T-cell (primary cell): ENCODE measurements at regions not wholly inside any gene's neighbourhood (a gene's known extent, or its start where the extent isn't known, plus 50 kb on each side); places are given as distances from the start of the nearest gene placed in this dataset.

Source experiments
- ATAC-seq, 4 experiments: fragments of 200-7000 bp in 3 of 4; fragments of 150-1000 bp in 1 of 4; cut with Tn5 transposase; replicated peaks in 1 of 4; 1 replicate in 3 of 4; 2 replicates in 1 of 4; pipeline ENCODE4 v1.10.0; 2021; ENCODE audit warnings: moderate library complexity in 3 of 4, mild to moderate bottlenecking in 2 of 4, moderate number of reproducible peaks in 1 of 4
- CTCF ChIA-PET, 2 donors: fragments of 300-600 bp; sonication (Branson Sonifier 250); formaldehyde crosslinking; loops; one replicate each; lab custom pipeline; 2022; ENCODE audit warnings: antibody characterized with exemption in 2 of 2; lab: Charles Lee
- POLR2A ChIA-PET, 2 donors: fragments of 300-600 bp; sonication (Branson Sonifier 250); formaldehyde crosslinking; loops; one replicate each; lab custom pipeline; 2022; ENCODE audit warnings: antibody characterized with exemption in 2 of 2; lab: Charles Lee
- DNase-seq, 35 experiments: peaks; one replicate each; pipeline versions ENCODE4 v3.0.0 to v3.0.0-alpha.2; 2013 to 2023
- H3K27ac ChIP-seq: one replicate; pipeline ENCODE4 v1.5.1; 2013; ENCODE audit warnings: low read length
- H3K27me3 ChIP-seq, 2 experiments: replicated peaks in 1 of 2; 1 replicate in 1 of 2; 2 replicates in 1 of 2; pipeline versions ENCODE4 v1.6.1 to v1.7.0; 2013; ENCODE audit warnings: low read length in 1 of 2, mixed read lengths in 1 of 2; ENCODE audit not compliant: control insufficient read depth in 2 of 2, insufficient read depth in 2 of 2; ENCODE audit errors: extremely low read depth in 1 of 2
- H3K36me3 ChIP-seq, 2 donors: 1 replicate in 1 of 2; 2 replicates in 1 of 2; pipeline versions ENCODE4 v1.6.1 to v1.7.0; 2013; ENCODE audit warnings: low read length in 1 of 2; ENCODE audit not compliant: control insufficient read depth in 2 of 2, insufficient read depth in 1 of 2; ENCODE audit errors: extremely low read depth in 1 of 2
- H3K4me1 ChIP-seq, 2 experiments: 1 replicate in 1 of 2; 2 replicates in 1 of 2; pipeline versions ENCODE4 v1.6.1 to v1.7.0; 2013; ENCODE audit warnings: low read length in 2 of 2, mixed read lengths in 1 of 2; ENCODE audit not compliant: insufficient read depth in 2 of 2, control insufficient read depth in 1 of 2; ENCODE audit errors: extremely low read depth in 1 of 2
- H3K4me3 ChIP-seq, 2 donors: 1 replicate in 1 of 2; 2 replicates in 1 of 2; pipeline versions ENCODE4 v1.5.1 to v1.7.0; 2013; ENCODE audit warnings: mild to moderate bottlenecking in 2 of 2, low read length in 1 of 2, moderate library complexity in 1 of 2; ENCODE audit not compliant: control insufficient read depth in 1 of 2; ENCODE audit errors: extremely low read depth in 1 of 2
- H3K9me3 ChIP-seq: 2 replicates; pipeline ENCODE4 v1.7.0; 2013
- H3K27ac Mint-ChIP-seq, 2 donors: one replicate each; pipeline ENCODE4 v1.8.0; 2020 to 2021; ENCODE audit warnings: mild to moderate bottlenecking in 2 of 2, mixed read lengths in 2 of 2
- H3K27me3 Mint-ChIP-seq, 2 donors: one replicate each; pipeline ENCODE4 v1.8.0; 2021 to 2022; ENCODE audit warnings: mixed read lengths in 2 of 2
- H3K36me3 Mint-ChIP-seq: one replicate; pipeline ENCODE4 v1.8.0; 2021; ENCODE audit warnings: mixed read lengths
- H3K4me1 Mint-ChIP-seq, 3 donors: one replicate each; pipeline ENCODE4 v1.8.0; 2020 to 2022; ENCODE audit warnings: mixed read lengths in 3 of 3, mild to moderate bottlenecking in 1 of 3
- H3K4me3 Mint-ChIP-seq, 3 donors: one replicate each; pipeline ENCODE4 v1.8.0; 2020 to 2022; ENCODE audit warnings: mild to moderate bottlenecking in 3 of 3, mixed read lengths in 3 of 3, moderate library complexity in 3 of 3
- H3K9me3 Mint-ChIP-seq, 3 donors: one replicate each; pipeline ENCODE4 v1.8.0; 2020 to 2022; ENCODE audit warnings: mixed read lengths in 3 of 3
- WGBS: methylation state at CpG from one replicate; pipeline ENCODE4 v1.1.5; 2013; ENCODE audit warnings: missing lambda C conversion rate; ENCODE audit not compliant: insufficient coverage; 5-methylcytosine and 5-hydroxymethylcytosine counted together

DNA sequence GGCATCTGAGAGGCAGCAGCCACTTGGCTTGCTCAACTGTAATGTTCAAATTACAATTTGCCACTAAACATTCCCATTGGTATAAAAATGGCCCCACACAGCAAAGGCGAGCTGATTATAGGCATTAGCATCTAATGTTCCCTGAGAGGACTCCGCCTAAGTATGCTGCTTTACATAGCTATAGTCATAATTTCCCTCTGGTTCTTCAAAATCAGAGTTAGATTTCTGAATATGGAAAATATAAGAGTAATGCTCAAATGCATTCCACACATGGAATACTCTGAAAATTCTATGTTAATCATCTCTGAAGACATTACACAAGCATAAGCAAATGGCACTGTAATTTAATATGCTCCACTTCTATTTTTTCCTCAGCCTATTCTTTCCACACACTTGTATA lies 83.7 kb upstream of the BTG1 start:
- no peaks in the 10 kb centered on the region for H3K27me3 ChIP-seq
- Mint-ChIP-seq H3K9me3 (no peaks in the 10 kb centered on the region), H3K27ac (no peak overlapping the region), H3K36me3 (no peaks in the 10 kb centered on the region), H3K27me3 (no peaks in the 10 kb centered on the region), H3K4me1 (peaks cover 14 to 20% (median 19%) of the 10 kb centered on the region in 3 donors), H3K4me3 (no peak overlapping the region)
- H3K36me3 ChIP-seq: no peaks in the 10 kb centered on the region
- ATAC-seq (no peak), DNase-seq (no peak)
- no peaks in the 10 kb centered on the region for H3K9me3 ChIP-seq
- ChIA-PET CTCF (no interaction called here), POLR2A (interaction anchor here in 1 of 2 donors (0.6 kb wide), 1 partner anchor 395 kb away, joined by 3 read pairs; no protein-coding TSS in a partner anchor)
- no CpG with 5 or more reads among the region's 2 CpGs for WGBS
- H3K27ac ChIP-seq: no peak overlapping the region
- peaks cover 2 to 13% of the 10 kb centered on the region in 2 experiments for H3K4me1 ChIP-seq
- H3K4me3 ChIP-seq: no peak overlapping the region

DNA sequence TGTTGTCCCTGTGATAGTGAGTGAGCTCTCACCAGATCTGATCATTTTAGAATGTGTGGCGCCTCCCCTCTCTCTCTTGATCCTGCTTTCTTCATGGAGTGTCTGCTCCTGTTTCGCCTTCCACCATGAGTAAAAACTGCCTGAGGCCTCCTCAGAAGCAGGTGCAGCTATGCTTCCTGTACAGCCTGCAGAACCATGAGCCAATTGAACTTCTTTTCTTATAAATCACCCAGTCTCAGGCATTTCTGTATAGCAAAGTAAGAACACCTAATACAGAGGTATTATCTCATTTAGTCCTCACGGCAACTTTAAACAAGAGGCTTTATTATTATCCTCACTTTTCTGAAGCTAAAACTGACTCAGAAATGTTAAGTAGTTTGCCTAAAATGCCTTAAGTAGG lies 81.3 kb upstream of the BTG1 start:
- CTCF ChIA-PET: no interaction called here

DNA sequence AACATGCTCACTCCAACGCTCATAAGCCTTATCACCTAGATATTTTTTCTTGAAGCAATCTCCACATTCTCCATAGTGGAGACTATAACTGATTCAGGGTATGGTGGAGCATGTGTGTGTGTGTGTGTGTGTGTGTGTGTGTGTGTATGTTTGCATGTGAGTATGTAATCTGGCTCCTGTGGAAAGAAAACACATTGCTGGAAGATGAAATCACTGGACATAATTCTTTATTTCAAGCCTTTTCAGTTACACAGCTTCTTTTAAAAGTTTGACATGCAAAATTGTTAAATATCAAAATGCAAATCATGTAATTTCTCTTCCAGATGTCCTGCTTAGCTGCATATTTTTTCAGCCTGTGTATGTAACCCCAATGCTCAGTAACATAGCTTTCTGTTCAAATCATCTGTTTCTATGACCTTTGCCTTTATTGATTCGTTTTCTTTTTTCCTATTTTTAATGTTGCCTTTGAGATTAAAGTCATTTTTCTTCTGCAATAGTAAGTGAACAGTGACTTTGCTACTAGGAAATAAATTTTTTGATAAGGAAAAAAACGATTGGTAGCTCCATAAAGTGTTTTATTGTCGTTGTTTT lies 80.5 kb upstream of the BTG1 start:
- Mint-ChIP-seq H3K27ac (no peak overlapping the region), H3K36me3 (no peaks in the 10 kb centered on the region), H3K4me3 (no peak overlapping the region), H3K4me1 (peaks cover 0 to 5% (median 2%) of the 10 kb centered on the region in 3 donors), H3K9me3 (no peaks in the 10 kb centered on the region), H3K27me3 (no peaks in the 10 kb centered on the region)
- Histone ChIP-seq H3K27ac (no peak overlapping the region), H3K4me1 (no peaks in the 10 kb centered on the region), H3K36me3 (no peaks in the 10 kb centered on the region), H3K4me3 (no peak overlapping the region), H3K27me3 (no peaks in the 10 kb centered on the region), H3K9me3 (no peaks in the 10 kb centered on the region)
- ATAC-seq: no peak
- WGBS: no CpG with 5 or more reads among the region's 4 CpGs
- no peak for DNase-seq
- CTCF ChIA-PET: no interaction called here
- POLR2A ChIA-PET: interaction anchor here in 1 of 2 donors (0.6 to 0.7 kb wide), 5 partner anchors 13 to 500 kb away, joined by 3 to 5 read pairs (median 4); partner anchors contain the start of gene BTG1

More for the DNA sequence above, 81.3 kb upstream of the BTG1 start:
- no peaks in the 10 kb centered on the region for H3K4me1 ChIP-seq
- Mint-ChIP-seq H3K9me3 (no peaks in the 10 kb centered on the region), H3K4me3 (no peak overlapping the region), H3K27ac (no peak overlapping the region), H3K27me3 (no peaks in the 10 kb centered on the region), H3K36me3 (no peaks in the 10 kb centered on the region), H3K4me1 (peaks cover 2 to 5% (median 2%) of the 10 kb centered on the region in 3 donors)
- 80% methylated on average over 2 of the region's 3 CpGs for WGBS
- no peaks in the 10 kb centered on the region for H3K36me3 ChIP-seq
- DNase-seq (no peak), ATAC-seq (no peak)
- no peak overlapping the region for H3K27ac ChIP-seq
- POLR2A ChIA-PET: interaction anchor here in 1 of 2 donors (0.5 to 0.7 kb wide), 2 partner anchors 11 to 501 kb away, joined by 5 read pairs; no protein-coding TSS in a partner anchor
- H3K27me3 ChIP-seq: no peaks in the 10 kb centered on the region
- H3K9me3 ChIP-seq: no peaks in the 10 kb centered on the region
- H3K4me3 ChIP-seq: no peak overlapping the region

DNA sequence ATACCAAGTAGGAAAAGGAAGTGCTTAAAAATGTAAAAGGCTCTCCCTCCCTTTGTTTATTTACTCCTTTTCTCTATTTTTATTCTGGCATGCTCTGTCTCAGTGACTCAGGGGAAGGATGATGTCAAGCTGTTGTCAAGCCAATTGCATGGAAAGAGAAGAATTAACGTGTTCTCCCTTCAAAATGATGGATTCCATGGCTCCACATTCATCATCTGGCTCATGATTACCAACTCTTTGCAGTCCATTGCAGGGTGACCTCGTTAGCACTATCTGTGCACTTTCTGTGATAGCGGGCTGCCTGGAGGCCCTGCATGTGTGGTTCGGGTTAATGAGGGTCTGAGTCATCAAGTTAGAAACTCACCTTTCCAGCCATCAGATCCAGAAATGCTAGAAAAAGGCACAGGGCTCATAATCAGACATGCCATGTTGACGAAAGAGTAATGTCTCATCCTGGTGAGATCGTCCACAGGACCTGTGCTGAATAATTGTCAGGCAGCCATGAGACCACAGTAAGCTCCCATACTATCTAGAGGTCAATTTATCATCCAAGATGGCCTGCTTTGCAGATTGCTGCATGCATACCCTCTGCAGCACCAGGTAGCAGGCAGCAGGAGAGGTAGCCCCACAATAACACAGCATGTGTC lies 79.2 kb upstream of the BTG1 start:
- no peak overlapping the region for H3K4me3 Mint-ChIP-seq
- ChIA-PET POLR2A (no interaction called here), CTCF (no interaction called here)
- H3K4me3 ChIP-seq: no peak overlapping the region
- whole genome bisulfite sequencing: 69% methylated on average over 5 of the region's 6 CpGs
- no peaks in the 10 kb centered on the region for H3K27me3 Mint-ChIP-seq
- H3K36me3 ChIP-seq: no peaks in the 10 kb centered on the region
- no peaks in the 10 kb centered on the region for H3K27me3 ChIP-seq
- H3K36me3 Mint-ChIP-seq: no peaks in the 10 kb centered on the region
- DNase-seq (no peak), ATAC-seq (no peak)
- H3K27ac ChIP-seq: no peak overlapping the region
- no peak overlapping the region for H3K27ac Mint-ChIP-seq
- H3K9me3 ChIP-seq: no peaks in the 10 kb centered on the region
- no peaks in the 10 kb centered on the region for H3K4me1 ChIP-seq
- peaks cover 0 to 13% (median 2%) of the 10 kb centered on the region in 3 donors for H3K4me1 Mint-ChIP-seq
- no peaks in the 10 kb centered on the region for H3K9me3 Mint-ChIP-seq

DNA sequence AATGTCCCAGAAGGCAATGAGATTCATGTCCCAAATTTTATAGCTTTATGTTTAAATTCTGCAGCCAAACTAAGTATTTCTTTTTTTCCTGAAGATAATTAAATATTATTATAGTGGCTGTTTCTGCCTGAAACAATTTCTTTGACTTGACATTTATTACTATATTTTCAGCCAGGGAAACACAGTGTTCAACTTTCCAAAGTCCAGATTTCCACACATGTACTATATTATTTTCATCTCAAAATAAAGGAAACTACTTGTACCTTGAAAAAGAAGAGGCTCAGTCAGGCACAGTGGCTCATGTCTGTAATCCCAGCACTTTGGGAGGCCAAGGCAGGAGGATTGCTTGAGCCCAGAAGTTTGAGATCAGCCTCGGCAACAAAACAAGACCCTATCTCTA lies 77.8 kb upstream of the BTG1 start:
- H3K4me3 ChIP-seq: no peak overlapping the region
- no peak overlapping the region for H3K4me3 Mint-ChIP-seq
- no peak for ATAC-seq
- H3K27me3 Mint-ChIP-seq: no peaks in the 10 kb centered on the region
- ChIA-PET CTCF (interaction anchor here in 1 of 2 donors (0.6 kb wide), 1 partner anchor 10 kb away, joined by 4 read pairs; no protein-coding TSS in a partner anchor), POLR2A (interaction anchor here (0.5 to 0.6 kb wide), 3 partner anchors 10 to 232 kb away, joined by 3 to 6 read pairs (median 4); no protein-coding TSS in a partner anchor)
- no peak overlapping the region for H3K27ac Mint-ChIP-seq
- no peak overlapping the region for H3K27ac ChIP-seq
- H3K9me3 ChIP-seq: no peaks in the 10 kb centered on the region
- no peak for DNase-seq
- H3K4me1 Mint-ChIP-seq: peaks cover 7 to 13% (median 11%) of the 10 kb centered on the region in 3 donors
- H3K36me3 ChIP-seq: no peaks in the 10 kb centered on the region
- H3K4me1 ChIP-seq: no peaks in the 10 kb centered on the region
- no CpG with 5 or more reads among the region's 1 CpG for WGBS
- H3K9me3 Mint-ChIP-seq: no peaks in the 10 kb centered on the region
- H3K36me3 Mint-ChIP-seq: no peaks in the 10 kb centered on the region
- no peaks in the 10 kb centered on the region for H3K27me3 ChIP-seq

- no peaks in the 10 kb centered on the region for H3K36me3 ChIP-seq
- no peaks in the 10 kb centered on the region for H3K9me3 ChIP-seq
- ChIA-PET CTCF (no interaction called here), POLR2A (interaction anchor here in 1 of 2 donors (0.6 kb wide), 1 partner anchor 119 kb away, joined by 3 read pairs; no protein-coding TSS in a partner anchor)
- Mint-ChIP-seq H3K9me3 (no peaks in the 10 kb centered on the region), H3K27ac (no peak overlapping the region), H3K27me3 (no peaks in the 10 kb centered on the region), H3K36me3 (no peaks in the 10 kb centered on the region), H3K4me1 (peaks cover 15 to 26% (median 19%) of the 10 kb centered on the region in 3 donors), H3K4me3 (no peak overlapping the region)
- H3K4me1 ChIP-seq: no peaks in the 10 kb centered on the region
- H3K4me3 ChIP-seq: no peak overlapping the region
- WGBS: no CpG with 5 or more reads among the region's 5 CpGs
- DNase-seq (no peak), ATAC-seq (no peak)
- H3K27me3 ChIP-seq: no peaks in the 10 kb centered on the region
- no peak overlapping the region for H3K27ac ChIP-seq
Observed at GRCh38 chr12:92221656-92222315, 76.1 kb upstream of the BTG1 start.
